Activated CD4-positive, alpha-beta T cell treated with anti-CD3 and anti-CD28 coated beads, Interleukin-10, Interleukin-2, amounts not matched to agents 100 ng/mL and 50 ng/mL, durations not matched to agents 16 hours and 8 hours (primary cell): ENCODE measurements at regions not wholly inside any gene's neighbourhood (a gene's known extent, or its start where the extent isn't known, plus 50 kb on each side); places are given as distances from the start of the nearest gene placed in this dataset.
A peak's percentile ranks its signal among the peaks of the same experiment; 100 is the strongest.

Experiments
- DNase-seq: peaks from one replicate; pipeline ENCODE4 v3.0.0-alpha.2; 2020

- no peak for DNase-seq
Measured at GRCh38 chr6:26149240-26149639, 62.0 kb downstream of the HFE start.

- DNase-seq: no peak
Measured at GRCh38 chr6:26152226-26153101, 65.2 kb downstream of the HFE start.

- peak; percentile 18 for DNase-seq
Measured at GRCh38 chr6:26155061-26155930, 68.1 kb downstream of the HFE start.

GRCh38 chr6:26156105-26156849 lies 69.0 kb downstream of the HFE start:
- DNase-seq: peak; percentile 96

GRCh38 chr6:26156850-26157250 lies 69.6 kb downstream of the HFE start:
- no peak for DNase-seq

- peak; percentile 88 for DNase-seq
Measured at GRCh38 chr6:26157251-26158075, 70.2 kb downstream of the HFE start.

- peak; percentile 96 for DNase-seq
Measured at GRCh38 chr6:26158076-26158580, 70.9 kb downstream of the HFE start.

GRCh38 chr6:26158581-26159356 lies 71.5 kb downstream of the HFE start:
- peak; percentile 79 for DNase-seq

GRCh38 chr6:26159357-26160273 lies 72.4 kb downstream of the HFE start:
- peak; percentile 68 for DNase-seq

- DNase-seq: no peak
Measured at GRCh38 chr6:26161322-26161721, 74.1 kb downstream of the HFE start.

- DNase-seq: no peak
Measured at GRCh38 chr6:26162399-26162798, 75.2 kb downstream of the HFE start.

GRCh38 chr6:26163427-26164119 lies 76.3 kb downstream of the HFE start:
- DNase-seq: no peak

GRCh38 chr6:26164120-26164505 lies 76.9 kb downstream of the HFE start:
- DNase-seq: no peak

- DNase-seq: no peak
Measured at GRCh38 chr6:26165261-26165790, 78.1 kb downstream of the HFE start.

GRCh38 chr6:26170181-26170580 lies 83.0 kb downstream of the HFE start:
- DNase-seq: peak; percentile 44

- DNase-seq: no peak
Measured at GRCh38 chr6:26170951-26171841, 84.0 kb downstream of the HFE start.

GRCh38 chr6:26172608-26172968 lies 85.4 kb downstream of the HFE start:
- peak; percentile 52 for DNase-seq

GRCh38 chr6:26173836-26174145 lies 86.6 kb downstream of the HFE start:
- no peak for DNase-seq
